ENCODE measurements at regions not wholly inside any gene's neighbourhood (a gene's known extent, or its start where the extent isn't known, plus 50 kb on each side); places are given as distances from the start of the nearest gene placed in this dataset.
"Not testable (repeated sequence)": the region's sequence is repeated elsewhere in the genome, so short reads cannot be mapped to it uniquely, and the experiment has no call there.

- no peaks in the 10 kb centered on the region for H3K9me3 ChIP-seq
- peaks cover 10% of the 10 kb centered on the region for H3K4me1 ChIP-seq (ENCODE audit: low read depth)
- intact Hi-C loops (cut with DNase I, micrococcal nuclease): no loop called here
- ATAC-seq (no peak), DNase-seq (no peak)
- TF ChIP-seq CTCF (IDR thresholded peaks at IDR 0.05): no peak
- no peaks in the 10 kb centered on the region for H3K36me3 ChIP-seq (ENCODE audit: low read depth)
- no peak overlapping the region for H3K4me3 ChIP-seq
Measured at GRCh38 chr12:124086299-124086898, 113.4 kb downstream of the ZNF664 start.

GRCh38 chr12:124087266-124088051 is 114.4 kb downstream of the ZNF664 start:
- Histone ChIP-seq H3K9me3 (no peaks in the 10 kb centered on the region), H3K4me3 (no peak overlapping the region), H3K36me3 (ENCODE audit: low read depth) (no peaks in the 10 kb centered on the region), H3K4me1 (ENCODE audit: low read depth) (peaks cover 10% of the 10 kb centered on the region)
- DNase-seq: peak in 1 of 3 donors; percentile 27
- intact Hi-C loops (cut with DNase I, micrococcal nuclease): no loop called here
- no peak for TF ChIP-seq CTCF (IDR thresholded peaks at IDR 0.05)
- no peak for ATAC-seq

GRCh38 chr12:124088217-124088907 is 115.3 kb downstream of the ZNF664 start:
- intact Hi-C loops (cut with DNase I, micrococcal nuclease): no loop called here
- no peak for TF ChIP-seq CTCF (IDR thresholded peaks at IDR 0.05)
- DNase-seq (peak in 1 of 3 donors; percentile 33), ATAC-seq (peak; percentile 42)
- Histone ChIP-seq H3K4me1 (ENCODE audit: low read depth) (peaks cover 10% of the 10 kb centered on the region), H3K36me3 (ENCODE audit: low read depth) (no peaks in the 10 kb centered on the region), H3K4me3 (no peak overlapping the region), H3K9me3 (no peaks in the 10 kb centered on the region)

- peaks cover 10% of the 10 kb centered on the region for H3K4me1 ChIP-seq (ENCODE audit: low read depth)
- ATAC-seq: peak; percentile 81
- H3K36me3 ChIP-seq (ENCODE audit: low read depth); intact Hi-C loops (cut with DNase I, micrococcal nuclease); H3K9me3 ChIP-seq; H3K4me3 ChIP-seq: not testable (repeated sequence)
- DNase-seq: peak in 2 of 3 donors; percentile 31 to 38
Measured at GRCh38 chr12:124089181-124089914, 116.3 kb downstream of the ZNF664 start.

GRCh38 chr12:124091835-124092234 is 118.8 kb downstream of the ZNF664 start:
- TF ChIP-seq CTCF (IDR thresholded peaks at IDR 0.05): no peak
- Histone ChIP-seq H3K36me3 (ENCODE audit: low read depth) (no peaks in the 10 kb centered on the region), H3K4me1 (ENCODE audit: low read depth) (peaks cover 10% of the 10 kb centered on the region), H3K4me3 (no peak overlapping the region), H3K9me3 (no peaks in the 10 kb centered on the region)
- intact Hi-C loops (cut with DNase I, micrococcal nuclease): no loop called here
- ATAC-seq: no peak
- no peak for DNase-seq

- not testable (repeated sequence) for H3K36me3 ChIP-seq (ENCODE audit: low read depth); DNase-seq
Measured at GRCh38 chr12:124092532-124092931, 119.5 kb downstream of the ZNF664 start.

More at GRCh38 chr12:124092532-124092931, 119.5 kb downstream of the ZNF664 start:
- intact Hi-C loops (cut with DNase I, micrococcal nuclease); ATAC-seq; H3K4me3 ChIP-seq; H3K9me3 ChIP-seq: not testable (repeated sequence)
- peaks cover 10% of the 10 kb centered on the region for H3K4me1 ChIP-seq (ENCODE audit: low read depth)
